Kidney glomerular epithelial cell (primary cell): ENCODE measurements at regions not wholly inside any gene's neighbourhood (a gene's known extent, or its start where the extent isn't known, plus 50 kb on each side); places are given as distances from the start of the nearest gene placed in this dataset.
"Not testable (repeated sequence)": the region's sequence is repeated elsewhere in the genome, so short reads cannot be mapped to it uniquely, and the experiment has no call there.

Experiments
- DNase-seq: peaks from one replicate; lab custom pipeline; 2025; lab: John Stamatoyannopoulos, UW

- no peak for DNase-seq
Observed at GRCh38 chr5:61215996-61216395, 53.7 kb upstream of the SMIM15 start.

GRCh38 chr5:61216741-61217140, 54.5 kb upstream of the SMIM15 start:
- DNase-seq, result no peak

GRCh38 chr5:61217214-61217613, 54.9 kb upstream of the SMIM15 start:
- no peak for DNase-seq

GRCh38 chr5:61228229-61228628, 66.0 kb upstream of the SMIM15 start:
- DNase-seq, result no peak

- no peak for DNase-seq
Observed at GRCh38 chr5:61228691-61229280, 66.5 kb upstream of the SMIM15 start.

- DNase-seq, result no peak
Observed at GRCh38 chr5:61229416-61229815, 67.1 kb upstream of the SMIM15 start.

GRCh38 chr5:61230492-61230891, 68.2 kb upstream of the SMIM15 start:
- DNase-seq, result no peak

GRCh38 chr5:61231813-61232212, 69.5 kb upstream of the SMIM15 start:
- no peak for DNase-seq

- no peak for DNase-seq
Observed at GRCh38 chr5:61232490-61233050, 70.3 kb upstream of the SMIM15 start.

GRCh38 chr5:61234019-61234418, 71.8 kb upstream of the SMIM15 start:
- no peak for DNase-seq

GRCh38 chr5:61236715-61237114, 74.4 kb upstream of the SMIM15 start:
- DNase-seq, result not testable (repeated sequence)

GRCh38 chr5:61245486-61245885, 83.2 kb upstream of the SMIM15 start:
- no peak for DNase-seq

- no peak for DNase-seq
Observed at GRCh38 chr5:61245936-61246335, 83.7 kb upstream of the SMIM15 start.

- no peak for DNase-seq
Observed at GRCh38 chr5:61246768-61247307, 84.6 kb upstream of the SMIM15 start.

GRCh38 chr5:61251874-61252642, 80.0 kb upstream of the ZSWIM6 start:
- no peak for DNase-seq

GRCh38 chr5:61252643-61252925, 79.5 kb upstream of the ZSWIM6 start:
- DNase-seq, result no peak

GRCh38 chr5:61253547-61253946, 78.5 kb upstream of the ZSWIM6 start:
- DNase-seq, result no peak

- DNase-seq, result no peak
Observed at GRCh38 chr5:61254969-61255555, 77.0 kb upstream of the ZSWIM6 start.

GRCh38 chr5:61256474-61256873, 75.6 kb upstream of the ZSWIM6 start:
- no peak for DNase-seq

GRCh38 chr5:61257421-61257820, 74.6 kb upstream of the ZSWIM6 start:
- DNase-seq, result no peak

- no peak for DNase-seq
Observed at GRCh38 chr5:61261136-61261535, 70.9 kb upstream of the ZSWIM6 start.

GRCh38 chr5:61262080-61262479, 70.0 kb upstream of the ZSWIM6 start:
- no peak for DNase-seq

GRCh38 chr5:61263072-61263471, 69.0 kb upstream of the ZSWIM6 start:
- DNase-seq, result no peak
